ENCODE measurements at regions not wholly inside any gene's neighbourhood (a gene's known extent, or its start where the extent isn't known, plus 50 kb on each side); places are given as distances from the start of the nearest gene placed in this dataset.

- TF ChIP-seq CHD2 (IDR thresholded peaks at IDR 0.05; ENCODE audit: borderline replicate concordance, low read depth, low read length) (no peak), DPF2 (IDR thresholded peaks at IDR 0.05) (no peak), CEBPZ (IDR thresholded peaks at IDR 0.05; ENCODE audit: low read depth, low read length) (no peak), RELA (IDR thresholded peaks at IDR 0.05; ENCODE audit: borderline replicate concordance, partially characterized antibody) (no peak)
Measured at GRCh38 chr1:55682198-55682597, 467.0 kb upstream of the USP24 start (continued).

- FAIRE-seq (no peak), DNase-seq (ENCODE audit: low read depth, low spot score) (no peak), ATAC-seq (no peak)
- Histone ChIP-seq H2AFZ (ENCODE audit: control insufficient read depth, low read depth, low read length) (no peak overlapping the region), H3K9me3 (replicated peaks; ENCODE audit: control insufficient read depth, insufficient read depth, low read length) (no peaks in the 10 kb centered on the region), H3K4me1 (ENCODE audit: control insufficient read depth, insufficient read depth, low read length) (no peaks in the 10 kb centered on the region), H3K36me3 (ENCODE audit: control insufficient read depth in 2 of 2, insufficient read depth in 2 of 2, low read length in 1 of 2) (no peaks in the 10 kb centered on the region), H3K4me3 (no peak overlapping the region), H3K4me2 (ENCODE audit: control insufficient read depth, insufficient read depth) (no peak overlapping the region), H4K20me1 (ENCODE audit: control insufficient read depth, insufficient read depth) (no peaks in the 10 kb centered on the region), H3K79me2 (ENCODE audit: control insufficient read depth, insufficient read depth, low read length) (no peaks in the 10 kb centered on the region), H3K27me3 (replicated peaks in 1 of 2; ENCODE audit: control insufficient read depth in 2 of 2, insufficient read depth in 2 of 2, low read length in 1 of 2) (no peaks in the 10 kb centered on the region; a peak in 1 of 4 replicates), H3K27ac (ENCODE audit: control insufficient read depth, insufficient read depth) (no peak overlapping the region), H3K9ac (ENCODE audit: control insufficient read depth, insufficient read depth, low read length) (no peak overlapping the region)
- no TSS peak for BruUV-seq (replicated peaks)
- in situ Hi-C loops (cut with MboI), result no loop called here
- CTCF ChIA-PET, result interaction anchor here (1.2 kb wide), 1 partner anchor 135 kb away, joined by 3 read pairs; no protein-coding TSS in a partner anchor
- SMC1A ChIA-PET (ENCODE audit: uncharacterized antibody, unreplicated experiment), result no interaction called here
- POLR2A ChIA-PET, result no interaction called here
- intact Hi-C loops (cut with micrococcal nuclease; ENCODE audit: unreplicated experiment), result no loop called here
- RAD21 ChIA-PET (ENCODE audit: unreplicated experiment), result no interaction called here
- TF ChIP-seq ZNF687 (IDR thresholded peaks at IDR 0.05) (no peak), HCFC1 (IDR thresholded peaks at IDR 0.05; ENCODE audit: low read length) (no peak), CBX3 (IDR thresholded peaks at IDR 0.05; ENCODE audit: borderline replicate concordance, low read depth) (no peak), ZBTB33 (IDR thresholded peaks at IDR 0.05) (no peak), SMC3 (IDR thresholded peaks at IDR 0.05; ENCODE audit: borderline replicate concordance, low read length) (no peak), STAT3 (IDR thresholded peaks at IDR 0.05; ENCODE audit: low read depth, low read length) (no peak), CHD4 (IDR thresholded peaks at IDR 0.05) (no peak), TCF12 (IDR thresholded peaks at IDR 0.05; ENCODE audit: low read depth, low read length) (no peak), CREB1 (IDR thresholded peaks at IDR 0.05; ENCODE audit: low read depth) (no peak), SIN3A (IDR thresholded peaks at IDR 0.05; ENCODE audit: low read depth, low read length) (no peak), EED (IDR thresholded peaks at IDR 0.05; ENCODE audit: low read depth) (no peak), MAX (IDR thresholded peaks at IDR 0.05; ENCODE audit: low read depth, low read length) (no peak)
Measured at GRCh38 chr1:55679971-55680370, 464.8 kb upstream of the USP24 start.
